C4-2B (cell line): ENCODE measurements at regions not wholly inside any gene's neighbourhood (a gene's known extent, or its start where the extent isn't known, plus 50 kb on each side); places are given as distances from the start of the nearest gene placed in this dataset.

Experiments used
- H3K27ac ChIP-seq: fragments of 450-650 bp; 2 replicates; pipeline ENCODE4 v1.5.1; 2017
- CTCF ChIP-seq: fragments of 450-650 bp; conservative IDR thresholded peaks from 2 replicates; pipeline ENCODE4 v1.5.1; 2017; ENCODE audit warnings: mild to moderate bottlenecking
- ZFX ChIP-seq: fragments of 450-650 bp; IDR thresholded peaks from 2 replicates; pipeline ENCODE4 v1.6.1; 2017

DNA sequence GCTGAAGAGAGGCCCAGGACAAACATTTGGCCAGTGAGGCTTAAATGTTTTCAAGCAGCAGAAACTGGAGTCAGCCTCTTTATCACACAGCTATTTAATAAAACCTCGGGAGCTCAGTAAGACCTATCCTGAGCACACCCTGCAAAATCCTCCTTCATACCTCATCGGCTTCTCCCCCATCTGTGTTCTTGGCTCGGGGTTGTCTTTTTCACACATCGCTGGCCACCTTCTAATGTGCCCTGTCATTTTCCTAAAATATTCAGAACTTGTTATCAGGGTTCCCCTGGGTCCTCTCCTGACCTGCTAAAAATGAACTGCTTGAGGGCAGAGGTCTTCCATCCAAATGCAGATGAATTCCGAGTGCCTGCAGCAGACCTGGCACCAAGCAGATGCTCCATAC lies 310.3 kb upstream of the AKR1E2 start:
- H3K27ac ChIP-seq = no peak overlapping the region
- TF ChIP-seq ZFX (no peak), CTCF (no peak)

- TF ChIP-seq CTCF = no peak
- no peak for TF ChIP-seq ZFX
- H3K27ac ChIP-seq = no peak overlapping the region
These were observed 311.4 kb upstream of the AKR1E2 start for GRCh38 chr10:4514445-4515108.

DNA sequence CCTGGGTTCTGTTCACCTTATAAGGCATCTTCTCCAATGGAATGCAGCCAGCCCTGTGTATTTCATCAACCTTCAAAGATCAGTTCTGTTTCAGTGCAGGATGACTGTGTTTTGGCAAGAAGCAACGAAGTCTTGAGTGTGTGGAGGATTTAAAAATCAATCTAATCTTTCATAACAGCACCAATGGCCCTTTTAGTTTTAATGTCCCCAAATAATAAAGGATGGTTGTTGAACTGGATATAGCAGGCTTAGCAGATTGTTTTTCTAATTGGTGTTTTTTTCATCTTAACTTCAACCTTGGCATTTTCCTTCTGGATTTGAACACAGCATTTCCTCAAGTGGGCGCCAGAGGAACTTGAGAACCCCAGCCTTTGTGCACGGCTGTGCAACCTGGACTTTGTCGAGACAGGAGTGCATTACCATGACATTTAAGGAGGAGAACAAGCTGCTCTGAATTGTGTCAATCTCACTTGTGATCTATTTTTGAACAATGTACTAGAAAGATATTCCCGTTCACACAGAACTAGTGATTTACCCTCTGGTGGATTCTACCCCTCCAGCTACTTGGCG lies 313.3 kb upstream of the AKR1E2 start:
- TF ChIP-seq ZFX = no peak
- peak; percentile 50 for TF ChIP-seq CTCF
- H3K27ac ChIP-seq = no peak overlapping the region

GRCh38 chr10:4512196-4512595 lies 313.8 kb upstream of the AKR1E2 start:
- no peak overlapping the region for H3K27ac ChIP-seq
- TF ChIP-seq ZFX (no peak), CTCF (no peak)

- TF ChIP-seq ZFX (no peak), CTCF (no peak)
- no peak overlapping the region for H3K27ac ChIP-seq
These were observed 314.5 kb upstream of the AKR1E2 start for GRCh38 chr10:4511509-4511908.

- no peak for TF ChIP-seq ZFX
- TF ChIP-seq CTCF = no peak
- no peak overlapping the region for H3K27ac ChIP-seq
These were observed 316.6 kb upstream of the AKR1E2 start for GRCh38 chr10:4509405-4509804.

GRCh38 chr10:4506095-4506494 lies 319.9 kb upstream of the AKR1E2 start:
- no peak for TF ChIP-seq ZFX
- no peak for TF ChIP-seq CTCF

More at GRCh38 chr10:4506095-4506494, 319.9 kb upstream of the AKR1E2 start:
- H3K27ac ChIP-seq = no peak overlapping the region
